Activated T-cell treated with anti-CD3 and anti-CD28 coated beads, Interleukin-2, amount 50 U/mL, for 1 hour (primary cell): ENCODE measurements at regions not wholly inside any gene's neighbourhood (a gene's known extent, or its start where the extent isn't known, plus 50 kb on each side); places are given as distances from the start of the nearest gene placed in this dataset.
"Not testable (repeated sequence)": the region's sequence is repeated elsewhere in the genome, so short reads cannot be mapped to it uniquely, and the experiment has no call there.

Experiments
- DNase-seq: peaks from one replicate; pipeline ENCODE4 v3.0.0-alpha.2; 2020

GRCh38 chr6:165843121-165843520 lies 180.1 kb upstream of the PDE10A start:
- no peak for DNase-seq

- no peak for DNase-seq
Measured at GRCh38 chr6:165842281-165842936, 179.4 kb upstream of the PDE10A start.

- DNase-seq = no peak
Measured at GRCh38 chr6:165841153-165841558, 178.1 kb upstream of the PDE10A start.

GRCh38 chr6:165837948-165838745 lies 175.1 kb upstream of the PDE10A start:
- no peak for DNase-seq

- not testable (repeated sequence) for DNase-seq
Measured at GRCh38 chr6:165836648-165837047, 173.6 kb upstream of the PDE10A start.

GRCh38 chr6:165835410-165835851 lies 172.4 kb upstream of the PDE10A start:
- no peak for DNase-seq

GRCh38 chr6:165834613-165835259 lies 171.7 kb upstream of the PDE10A start:
- no peak for DNase-seq

GRCh38 chr6:165833355-165833754 lies 170.3 kb upstream of the PDE10A start:
- no peak for DNase-seq

GRCh38 chr6:165831812-165832510 lies 168.9 kb upstream of the PDE10A start:
- DNase-seq = no peak

GRCh38 chr6:165830761-165831160 lies 167.7 kb upstream of the PDE10A start:
- no peak for DNase-seq

GRCh38 chr6:165829376-165829775 lies 166.3 kb upstream of the PDE10A start:
- no peak for DNase-seq

- no peak for DNase-seq
Measured at GRCh38 chr6:165827190-165827518, 164.1 kb upstream of the PDE10A start.

- no peak for DNase-seq
Measured at GRCh38 chr6:165826487-165827189, 163.6 kb upstream of the PDE10A start.

GRCh38 chr6:165825256-165825815 lies 162.3 kb upstream of the PDE10A start:
- no peak for DNase-seq

- DNase-seq = no peak
Measured at GRCh38 chr6:165823609-165824326, 160.7 kb upstream of the PDE10A start.

- no peak for DNase-seq
Measured at GRCh38 chr6:165822501-165822900, 159.5 kb upstream of the PDE10A start.

- DNase-seq = no peak
Measured at GRCh38 chr6:165821754-165822153, 158.7 kb upstream of the PDE10A start.

GRCh38 chr6:165820934-165821333 lies 157.9 kb upstream of the PDE10A start:
- DNase-seq = no peak

- no peak for DNase-seq
Measured at GRCh38 chr6:165820407-165820806, 157.4 kb upstream of the PDE10A start.

- DNase-seq = no peak
Measured at GRCh38 chr6:165819394-165819793, 156.4 kb upstream of the PDE10A start.

GRCh38 chr6:165818200-165818599 lies 155.2 kb upstream of the PDE10A start:
- DNase-seq = no peak

- DNase-seq = no peak
Measured at GRCh38 chr6:165817771-165818170, 154.7 kb upstream of the PDE10A start.
